ENCODE measurements at regions not wholly inside any gene's neighbourhood (a gene's known extent, or its start where the extent isn't known, plus 50 kb on each side); places are given as distances from the start of the nearest gene placed in this dataset.

DNA sequence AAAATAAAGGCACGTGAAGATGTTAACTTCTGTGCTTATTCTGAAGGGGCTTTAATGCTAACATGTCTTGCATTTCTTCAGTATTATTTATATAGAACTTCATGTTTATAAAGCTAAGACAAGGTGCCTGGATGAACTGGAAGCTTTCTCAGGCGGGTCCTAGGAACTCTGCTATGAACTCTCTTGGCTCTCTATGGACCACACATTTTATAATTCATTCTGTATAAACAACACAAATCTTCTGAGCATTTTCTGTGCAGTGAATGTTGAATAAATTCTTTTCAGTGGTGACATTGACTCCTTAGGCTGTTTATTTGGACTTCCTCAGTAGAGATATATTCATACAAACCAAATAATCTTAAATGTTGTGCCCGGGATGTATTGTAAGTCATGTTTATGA lies 79.6 kb downstream of the TRIL start:
- TF ChIP-seq FOXP2 (optimal IDR thresholded peaks at IDR 0.05; ENCODE audit: borderline replicate concordance, extremely low read depth, extremely low read length, insufficient read depth): no peak
- TF ChIP-seq, protein P1, sequence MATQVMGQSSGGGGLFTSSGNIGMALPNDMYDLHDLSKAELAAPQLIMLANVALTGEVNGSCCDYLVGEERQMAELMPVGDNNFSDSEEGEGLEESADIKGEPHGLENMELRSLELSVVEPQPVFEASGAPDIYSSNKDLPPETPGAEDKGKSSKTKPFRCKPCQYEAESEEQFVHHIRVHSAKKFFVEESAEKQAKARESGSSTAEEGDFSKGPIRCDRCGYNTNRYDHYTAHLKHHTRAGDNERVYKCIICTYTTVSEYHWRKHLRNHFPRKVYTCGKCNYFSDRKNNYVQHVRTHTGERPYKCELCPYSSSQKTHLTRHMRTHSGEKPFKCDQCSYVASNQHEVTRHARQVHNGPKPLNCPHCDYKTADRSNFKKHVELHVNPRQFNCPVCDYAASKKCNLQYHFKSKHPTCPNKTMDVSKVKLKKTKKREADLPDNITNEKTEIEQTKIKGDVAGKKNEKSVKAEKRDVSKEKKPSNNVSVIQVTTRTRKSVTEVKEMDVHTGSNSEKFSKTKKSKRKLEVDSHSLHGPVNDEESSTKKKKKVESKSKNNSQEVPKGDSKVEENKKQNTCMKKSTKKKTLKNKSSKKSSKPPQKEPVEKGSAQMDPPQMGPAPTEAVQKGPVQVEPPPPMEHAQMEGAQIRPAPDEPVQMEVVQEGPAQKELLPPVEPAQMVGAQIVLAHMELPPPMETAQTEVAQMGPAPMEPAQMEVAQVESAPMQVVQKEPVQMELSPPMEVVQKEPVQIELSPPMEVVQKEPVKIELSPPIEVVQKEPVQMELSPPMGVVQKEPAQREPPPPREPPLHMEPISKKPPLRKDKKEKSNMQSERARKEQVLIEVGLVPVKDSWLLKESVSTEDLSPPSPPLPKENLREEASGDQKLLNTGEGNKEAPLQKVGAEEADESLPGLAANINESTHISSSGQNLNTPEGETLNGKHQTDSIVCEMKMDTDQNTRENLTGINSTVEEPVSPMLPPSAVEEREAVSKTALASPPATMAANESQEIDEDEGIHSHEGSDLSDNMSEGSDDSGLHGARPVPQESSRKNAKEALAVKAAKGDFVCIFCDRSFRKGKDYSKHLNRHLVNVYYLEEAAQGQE (IDR thresholded peaks at IDR 0.05; ENCODE audit: insufficient read depth in 1 of 2, low read depth in 2 of 2, low read length in 2 of 2): no peak
- no peak for TF ChIP-seq POLR2AphosphoS5 (IDR thresholded peaks at IDR 0.05; ENCODE audit: low read depth, low read length)
- no peak for TF ChIP-seq SIN3A (IDR thresholded peaks at IDR 0.05; ENCODE audit: borderline replicate concordance, insufficient read depth, low read length)
- no peak for TF ChIP-seq TAF1 (IDR thresholded peaks at IDR 0.05; ENCODE audit: borderline replicate concordance, insufficient read depth, low read length)
